NT2/D1 (cell line): ENCODE measurements at regions not wholly inside any gene's neighbourhood (a gene's known extent, or its start where the extent isn't known, plus 50 kb on each side); places are given as distances from the start of the nearest gene placed in this dataset.

Experiments used
- YY1 ChIP-seq: IDR thresholded peaks from 2 replicates; pipeline ENCODE4 v1.6.1; 2011; ENCODE audit not compliant: insufficient read length, insufficient read depth
- ZNF274 ChIP-seq: IDR thresholded peaks from 2 replicates; pipeline ENCODE4 v1.6.1; 2011; ENCODE audit warnings: mild to moderate bottlenecking, low read depth, low read length

GRCh38 chr2:147096671-147097070, 748.2 kb upstream of the ACVR2A start:
- no peak for TF ChIP-seq YY1
- TF ChIP-seq ZNF274, result no peak
